Endothelial cell of umbilical vein (primary cell): ENCODE measurements at regions not wholly inside any gene's neighbourhood (a gene's known extent, or its start where the extent isn't known, plus 50 kb on each side); places are given as distances from the start of the nearest gene placed in this dataset.

Experiments used
- BruUV-seq: library from RNA; stranded (reverse); fragments of 400-500 nt; replicated peaks from 2 replicates; lab custom pipeline; 2021; lab: Mats Ljungman, UMichigan
- CTCF ChIA-PET: fragments of 300-600, 350-600 bp; sonication (Branson Sonifier 250); formaldehyde crosslinking; loops from one replicate; lab custom pipeline; 2021; ENCODE audit warnings: antibody characterized with exemption, inconsistent platforms; lab: Charles Lee
- POLR2A ChIA-PET: fragments of 300-600, 350-600 bp; sonication (Branson Sonifier 250); formaldehyde crosslinking; loops from one replicate; lab custom pipeline; 2021; ENCODE audit warnings: antibody characterized with exemption, inconsistent platforms; lab: Charles Lee
- DNase-seq: peaks from one replicate; pipeline ENCODE4 v3.0.0-alpha.2; 2011; ENCODE audit warnings: low read depth, low spot score
- FAIRE-seq: peaks from 2 replicates; lab custom pipeline; 2011; peaks lifted over from hg19 to GRCh38; lab: Jason Lieb, UNC
- H2AFZ ChIP-seq: 2 replicates; pipeline ENCODE4 v1.6.0; 2012; ENCODE audit warnings: low read depth, low read length, control low read depth, inconsistent platforms
- H3K27ac ChIP-seq: 2 replicates; pipeline ENCODE4 v1.5.1; 2011; ENCODE audit warnings: low read depth, mild to moderate bottlenecking, control low read depth, low read length, moderate library complexity; ENCODE audit not compliant: insufficient read depth
- H3K27me3 ChIP-seq, 2 experiments: 2 replicates each; pipeline versions ENCODE4 v1.6.0 to v1.6.1; 2011; ENCODE audit warnings: low read length in 2 of 2, mixed read lengths in 1 of 2; ENCODE audit not compliant: control insufficient read depth in 2 of 2, insufficient read depth in 2 of 2
- H3K36me3 ChIP-seq, 2 experiments: 2 replicates in 1 of 2; 3 replicates in 1 of 2; pipeline ENCODE4 v1.5.1; 2011; ENCODE audit warnings: low read length in 2 of 2, mild to moderate bottlenecking in 1 of 2, moderate library complexity in 1 of 2; ENCODE audit not compliant: control insufficient read depth in 2 of 2, insufficient read depth in 2 of 2; ENCODE audit errors: extremely low read depth in 1 of 2
- H3K4me1 ChIP-seq: 3 replicates; pipeline ENCODE4 v1.5.1; 2011; ENCODE audit warnings: mild to moderate bottlenecking, low read length; ENCODE audit not compliant: control insufficient read depth, insufficient read depth; ENCODE audit errors: extremely low read depth
- H3K4me2 ChIP-seq: 2 replicates; pipeline ENCODE4 v1.6.1; 2011; ENCODE audit warnings: low read length, control low read depth, mixed read lengths; ENCODE audit not compliant: insufficient read depth
- H3K4me3 ChIP-seq, 3 experiments: fragments of 200-600 bp in 1 of 3; sonication (generic), shearing (Covaris generic) in 1 of 3; replicated peaks in 1 of 3; 2 replicates each; pipeline ENCODE4 v1.5.1; 2011 to 2016; ENCODE audit warnings: control low read depth in 3 of 3, low read length in 3 of 3, mild to moderate bottlenecking in 2 of 3, inconsistent platforms in 1 of 3, low read depth in 1 of 3, moderate library complexity in 1 of 3; ENCODE audit not compliant: insufficient read depth in 1 of 3
- H3K79me2 ChIP-seq: 2 replicates; pipeline ENCODE4 v1.6.0; 2012; ENCODE audit warnings: low read length, inconsistent platforms; ENCODE audit not compliant: control insufficient read depth, insufficient read depth
- H3K9ac ChIP-seq: replicated peaks from 2 replicates; pipeline ENCODE3; 2011; ENCODE audit warnings: low read length, control low read depth; ENCODE audit not compliant: insufficient read depth; ENCODE audit errors: extremely low read depth
- H3K9me1 ChIP-seq: replicated peaks from 3 replicates; pipeline ENCODE4 v1.6.0; 2011; ENCODE audit warnings: mild to moderate bottlenecking, low read length; ENCODE audit not compliant: control insufficient read depth, insufficient read depth; ENCODE audit errors: extremely low read depth
- H3K9me3 ChIP-seq: replicated peaks from 2 replicates; pipeline ENCODE4 v1.5.1; 2012; ENCODE audit warnings: low read length, inconsistent platforms; ENCODE audit not compliant: control insufficient read depth, insufficient read depth
- H4K20me1 ChIP-seq: replicated peaks from 2 replicates; pipeline ENCODE3; 2011; ENCODE audit warnings: mild to moderate bottlenecking, low read length; ENCODE audit not compliant: control insufficient read depth, insufficient read depth; ENCODE audit errors: extremely low read depth
- GATA2 ChIP-seq: IDR thresholded peaks from 2 replicates; pipeline ENCODE4 v1.7.0; 2011; ENCODE audit warnings: low read depth, mild to moderate bottlenecking, moderate library complexity, mixed read lengths, low read length; ENCODE audit not compliant: insufficient read length, insufficient read depth
- JUN ChIP-seq: IDR thresholded peaks from 2 replicates; pipeline ENCODE4 v1.6.1; 2011; ENCODE audit warnings: borderline replicate concordance, low read depth; ENCODE audit not compliant: insufficient read length, insufficient read depth
- MYC ChIP-seq: IDR thresholded peaks from one replicate; pipeline ENCODE4 v1.6.1; 2011; ENCODE audit warnings: mild to moderate bottlenecking, low read depth, low read length
- dilution Hi-C: fragments of 300-500 bp; cut with MboI; formaldehyde crosslinking; loops from one replicate; pipeline ENCODE4 v1.15.0; 2019; ENCODE audit warnings: low sequenced_read_pairs; ENCODE audit not compliant: extremely low pct_ligation_motif_present
- intact Hi-C: fragments of 100-400 bp; cut with micrococcal nuclease; formaldehyde crosslinking; loops from one replicate; pipeline ENCODE4 v1.10.0; 2022
- TF ChIP-seq, protein P1 (sequence below), 2 donors: IDR thresholded peaks; 1 replicate in 1 of 2; 2 replicates in 1 of 2; pipeline ENCODE4 v1.5.1; 2011; ENCODE audit warnings: low read length in 2 of 2, mild to moderate bottlenecking in 2 of 2, moderate library complexity in 2 of 2, control low read depth in 1 of 2, inconsistent platforms in 1 of 2, low read depth in 1 of 2; ENCODE audit not compliant: insufficient read depth in 1 of 2; ENCODE audit errors: extremely low read depth in 1 of 2

DNA sequence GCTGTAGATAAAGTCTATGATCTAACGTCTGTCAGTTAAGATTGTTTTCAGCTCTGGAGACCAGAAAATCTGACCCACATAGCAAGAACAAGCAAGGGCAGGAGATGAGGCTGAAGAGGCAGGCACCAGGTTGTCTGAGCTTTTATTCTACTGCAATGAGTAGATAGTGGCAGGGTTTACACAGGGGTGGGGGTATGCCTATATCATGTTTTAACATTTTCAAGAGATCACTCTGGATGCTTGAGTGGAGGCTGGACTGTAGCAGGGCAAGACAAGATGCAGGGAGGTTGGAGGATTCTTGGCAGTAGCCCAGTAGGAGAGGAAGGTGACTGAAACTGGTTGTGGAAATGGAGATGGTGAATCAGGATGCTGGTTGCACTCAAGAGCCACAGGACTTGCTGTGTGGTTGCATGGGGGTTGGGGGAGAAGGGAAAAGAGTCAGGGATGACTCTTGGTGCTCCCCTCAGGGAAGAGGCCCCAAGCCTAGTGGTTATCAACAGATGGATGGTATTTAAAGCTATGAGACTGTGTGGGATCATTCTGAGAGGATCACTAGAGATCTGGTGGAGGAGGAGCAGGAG lies 143.1 kb upstream of the KCNJ18 start:
- TF ChIP-seq, protein P1, sequence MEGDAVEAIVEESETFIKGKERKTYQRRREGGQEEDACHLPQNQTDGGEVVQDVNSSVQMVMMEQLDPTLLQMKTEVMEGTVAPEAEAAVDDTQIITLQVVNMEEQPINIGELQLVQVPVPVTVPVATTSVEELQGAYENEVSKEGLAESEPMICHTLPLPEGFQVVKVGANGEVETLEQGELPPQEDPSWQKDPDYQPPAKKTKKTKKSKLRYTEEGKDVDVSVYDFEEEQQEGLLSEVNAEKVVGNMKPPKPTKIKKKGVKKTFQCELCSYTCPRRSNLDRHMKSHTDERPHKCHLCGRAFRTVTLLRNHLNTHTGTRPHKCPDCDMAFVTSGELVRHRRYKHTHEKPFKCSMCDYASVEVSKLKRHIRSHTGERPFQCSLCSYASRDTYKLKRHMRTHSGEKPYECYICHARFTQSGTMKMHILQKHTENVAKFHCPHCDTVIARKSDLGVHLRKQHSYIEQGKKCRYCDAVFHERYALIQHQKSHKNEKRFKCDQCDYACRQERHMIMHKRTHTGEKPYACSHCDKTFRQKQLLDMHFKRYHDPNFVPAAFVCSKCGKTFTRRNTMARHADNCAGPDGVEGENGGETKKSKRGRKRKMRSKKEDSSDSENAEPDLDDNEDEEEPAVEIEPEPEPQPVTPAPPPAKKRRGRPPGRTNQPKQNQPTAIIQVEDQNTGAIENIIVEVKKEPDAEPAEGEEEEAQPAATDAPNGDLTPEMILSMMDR (IDR thresholded peaks at IDR 0.05; ENCODE audit: extremely low read depth in 1 of 2, insufficient read depth in 1 of 2, low read depth in 1 of 2, low read length in 2 of 2) = no peak
- TF ChIP-seq GATA2 (no peak), MYC (no peak), JUN (no peak)
- no TSS peak for BruUV-seq

More for the DNA sequence above, 143.1 kb upstream of the KCNJ18 start:
- peaks cover 7% of the 10 kb centered on the region for H3K4me1 ChIP-seq
- dilution Hi-C loops = no loop called here
- ChIA-PET CTCF (interaction anchor here (1.1 to 1.2 kb wide), 3 partner anchors 8 to 38 kb away, joined by 4 to 6 read pairs (median 4); no protein-coding TSS in a partner anchor), POLR2A (interaction anchor here (1.0 kb wide), 1 partner anchor 506 kb away, joined by 4 read pairs; the partner anchor contains the start of gene USP22)
- no peak overlapping the region for H2AFZ ChIP-seq
- H4K20me1 ChIP-seq = no peaks in the 10 kb centered on the region
- FAIRE-seq (no peak), DNase-seq (no peak)
- H3K79me2 ChIP-seq = peaks cover 3% of the 10 kb centered on the region
- intact Hi-C loops = no loop called here
- no peaks in the 10 kb centered on the region for H3K27me3 ChIP-seq
- no peak overlapping the region for H3K9ac ChIP-seq
- H3K4me2 ChIP-seq = peak overlapping the region; percentile 41
- H3K36me3 ChIP-seq = no peaks in the 10 kb centered on the region
- H3K4me3 ChIP-seq = no peak overlapping the region
- no peaks in the 10 kb centered on the region for H3K9me1 ChIP-seq
- H3K9me3 ChIP-seq = no peaks in the 10 kb centered on the region
- no peak overlapping the region for H3K27ac ChIP-seq
